ENCODE measurements at regions not wholly inside any gene's neighbourhood (a gene's known extent, or its start where the extent isn't known, plus 50 kb on each side); places are given as distances from the start of the nearest gene placed in this dataset.
"Not testable (repeated sequence)": the region's sequence is repeated elsewhere in the genome, so short reads cannot be mapped to it uniquely, and the experiment has no call there.

- not testable (repeated sequence) for TF ChIP-seq POLR2AphosphoS5, CTCF, POLR2A, EP300 (IDR thresholded peaks at IDR 0.05)
Measured at GRCh38 chr1:145508053-145508452, 82.7 kb upstream of the NBPF20 start.
